ENCODE measurements at regions not wholly inside any gene's neighbourhood (a gene's known extent, or its start where the extent isn't known, plus 50 kb on each side); places are given as distances from the start of the nearest gene placed in this dataset.

DNA sequence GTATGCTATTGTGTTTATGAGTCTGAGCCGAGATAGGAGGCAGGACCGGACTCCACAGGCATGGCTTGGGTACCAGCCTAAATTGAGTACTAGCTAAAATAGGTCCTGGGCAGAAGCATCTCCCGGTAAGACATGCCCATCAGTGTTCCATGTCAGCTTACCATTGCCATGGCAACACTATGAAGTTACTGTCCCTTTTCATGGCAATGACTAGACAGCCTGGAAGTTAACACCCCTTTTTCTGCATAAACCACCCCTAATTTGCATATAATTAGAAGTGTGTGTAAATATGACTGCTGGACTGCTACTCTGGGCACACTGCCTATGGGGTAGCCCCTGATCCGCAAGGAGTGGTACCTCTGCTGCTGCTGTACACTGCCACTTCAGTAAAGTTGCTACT lies 1005.1 kb upstream of the FAM98A start:
- H3K4me3 ChIP-seq (ENCODE audit: low read depth, low read length) = no peak overlapping the region
- no peak for DNase-seq (ENCODE audit: low read depth)
- TF ChIP-seq, protein P1, sequence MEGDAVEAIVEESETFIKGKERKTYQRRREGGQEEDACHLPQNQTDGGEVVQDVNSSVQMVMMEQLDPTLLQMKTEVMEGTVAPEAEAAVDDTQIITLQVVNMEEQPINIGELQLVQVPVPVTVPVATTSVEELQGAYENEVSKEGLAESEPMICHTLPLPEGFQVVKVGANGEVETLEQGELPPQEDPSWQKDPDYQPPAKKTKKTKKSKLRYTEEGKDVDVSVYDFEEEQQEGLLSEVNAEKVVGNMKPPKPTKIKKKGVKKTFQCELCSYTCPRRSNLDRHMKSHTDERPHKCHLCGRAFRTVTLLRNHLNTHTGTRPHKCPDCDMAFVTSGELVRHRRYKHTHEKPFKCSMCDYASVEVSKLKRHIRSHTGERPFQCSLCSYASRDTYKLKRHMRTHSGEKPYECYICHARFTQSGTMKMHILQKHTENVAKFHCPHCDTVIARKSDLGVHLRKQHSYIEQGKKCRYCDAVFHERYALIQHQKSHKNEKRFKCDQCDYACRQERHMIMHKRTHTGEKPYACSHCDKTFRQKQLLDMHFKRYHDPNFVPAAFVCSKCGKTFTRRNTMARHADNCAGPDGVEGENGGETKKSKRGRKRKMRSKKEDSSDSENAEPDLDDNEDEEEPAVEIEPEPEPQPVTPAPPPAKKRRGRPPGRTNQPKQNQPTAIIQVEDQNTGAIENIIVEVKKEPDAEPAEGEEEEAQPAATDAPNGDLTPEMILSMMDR (IDR thresholded peaks at IDR 0.05; ENCODE audit: insufficient read depth, low read depth, low read length, missing control alignments) = no peak

DNA sequence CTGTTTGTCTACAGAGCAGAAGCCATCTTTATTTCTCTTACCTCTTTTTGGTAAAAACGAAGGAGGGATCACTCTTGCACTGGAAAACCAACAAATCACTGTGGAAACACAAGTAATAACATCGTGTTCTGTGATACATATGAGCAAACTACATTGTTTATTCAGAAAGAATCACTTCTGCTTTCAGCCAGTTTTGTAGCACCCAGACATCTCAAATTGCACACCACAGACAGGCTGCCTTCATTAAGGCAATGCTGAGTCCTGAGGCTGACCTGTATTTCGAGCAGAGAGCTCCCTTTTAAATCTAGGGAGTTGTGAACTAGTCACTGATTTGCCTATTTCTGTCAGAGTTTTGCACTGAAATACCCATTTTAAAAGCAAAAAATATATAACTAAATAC lies 1003.2 kb upstream of the FAM98A start:
- DNase-seq (ENCODE audit: low read depth) = no peak
- TF ChIP-seq, protein P1 (IDR thresholded peaks at IDR 0.05; ENCODE audit: insufficient read depth, low read depth, low read length, missing control alignments) = no peak
- H3K4me3 ChIP-seq (ENCODE audit: low read depth, low read length) = no peak overlapping the region

GRCh38 chr2:34601561-34601960 lies 1002.5 kb upstream of the FAM98A start:
- TF ChIP-seq, protein P1 (IDR thresholded peaks at IDR 0.05; ENCODE audit: insufficient read depth, low read depth, low read length, missing control alignments) = no peak

GRCh38 chr2:34578641-34579040 lies 979.5 kb upstream of the FAM98A start:
- no peak overlapping the region for H3K4me3 ChIP-seq (ENCODE audit: low read depth, low read length)
- DNase-seq (ENCODE audit: low read depth) = no peak
- TF ChIP-seq, protein P1 (IDR thresholded peaks at IDR 0.05; ENCODE audit: insufficient read depth, low read depth, low read length, missing control alignments) = no peak

More at GRCh38 chr2:34601561-34601960, 1002.5 kb upstream of the FAM98A start:
- DNase-seq (ENCODE audit: low read depth) = no peak
- no peak overlapping the region for H3K4me3 ChIP-seq (ENCODE audit: low read depth, low read length)

GRCh38 chr2:34570266-34570872 lies 971.3 kb upstream of the FAM98A start:
- TF ChIP-seq, protein P1 (IDR thresholded peaks at IDR 0.05; ENCODE audit: insufficient read depth, low read depth, low read length, missing control alignments) = peak; percentile 29
- DNase-seq (ENCODE audit: low read depth) = peak; percentile 31
- no peak overlapping the region for H3K4me3 ChIP-seq (ENCODE audit: low read depth, low read length)

- TF ChIP-seq, protein P1 (IDR thresholded peaks at IDR 0.05; ENCODE audit: insufficient read depth, low read depth, low read length, missing control alignments) = no peak
- no peak for DNase-seq (ENCODE audit: low read depth)
- no peak overlapping the region for H3K4me3 ChIP-seq (ENCODE audit: low read depth, low read length)
Observed at GRCh38 chr2:34567128-34567527, 968.0 kb upstream of the FAM98A start.

DNA sequence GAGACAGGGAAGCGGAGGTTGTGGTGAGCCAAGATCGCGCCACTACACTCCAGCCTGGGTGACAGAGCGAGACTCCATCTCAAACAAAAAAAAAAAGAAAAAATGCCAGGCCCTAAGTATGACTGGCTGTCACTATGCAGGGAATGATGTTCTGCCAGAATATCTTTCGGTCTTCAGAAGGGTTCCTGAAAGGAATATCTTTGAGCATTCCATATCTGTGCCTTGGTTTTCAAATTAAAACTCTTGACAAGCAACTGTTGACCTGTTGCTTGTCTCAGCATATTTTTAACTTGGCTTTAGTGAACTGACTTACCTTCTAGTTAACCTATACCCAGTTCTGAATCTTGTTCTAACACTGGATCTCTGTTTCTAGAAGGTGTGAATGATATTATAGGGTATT lies 953.2 kb upstream of the FAM98A start:
- DNase-seq (ENCODE audit: low read depth) = no peak
- TF ChIP-seq, protein P1 (IDR thresholded peaks at IDR 0.05; ENCODE audit: insufficient read depth, low read depth, low read length, missing control alignments) = no peak
- H3K4me3 ChIP-seq (ENCODE audit: low read depth, low read length) = no peak overlapping the region

All from GM12865 (cell line).